Testis (tissue), 2 donors: ENCODE measurements at regions not wholly inside any gene's neighbourhood (a gene's known extent, or its start where the extent isn't known, plus 50 kb on each side); places are given as distances from the start of the nearest gene placed in this dataset.

Experiments
- DNase-seq: peaks from one replicate; pipeline ENCODE4 v3.0.0-alpha.2; 2019
- H3K27ac ChIP-seq, 2 donors: fragments of 200-600 bp; sonication (generic); one replicate each; pipeline ENCODE4 v1.5.1; 2019
- H3K27me3 ChIP-seq: fragments of 200-600 bp; sonication (generic); one replicate; pipeline ENCODE4 v1.5.1; 2019
- H3K36me3 ChIP-seq: fragments of 200-600 bp; sonication (generic); one replicate; pipeline ENCODE4 v1.5.1; 2017; ENCODE audit warnings: low read depth; ENCODE audit errors: missing control alignments
- H3K4me1 ChIP-seq: fragments of 200-600 bp; sonication (generic); one replicate; pipeline ENCODE4 v1.5.1; 2019
- H3K4me3 ChIP-seq, 2 donors: fragments of 200-600 bp; sonication (generic); one replicate each; pipeline ENCODE4 v1.5.1; 2017 to 2019
- H3K9me3 ChIP-seq: fragments of 200-600 bp; sonication (generic); one replicate; pipeline ENCODE4 v1.5.1; 2017
- POLR2A ChIP-seq: fragments of 450-650 bp; IDR thresholded peaks from one replicate; pipeline ENCODE4 v1.6.1; 2017; ENCODE audit warnings: antibody characterized with exemption, mild to moderate bottlenecking, moderate library complexity
- WGBS, 2 donors: methylation state at CpG; one replicate each; pipeline ENCODE4 v1.1.5; 2018; 5-methylcytosine and 5-hydroxymethylcytosine counted together
- intact Hi-C: fragments of 100-400 bp; cut with DNase I; formaldehyde crosslinking; loops from one replicate; pipeline ENCODE4 v1.15.1; 2023; ENCODE audit warnings: low total_unique reads
- TF ChIP-seq, protein P1 (sequence below), 3 experiments: fragments of 450-650 bp in 2 of 3; fragments of 200-600 bp in 1 of 3; sonication (generic) in 1 of 3; IDR thresholded peaks; one replicate each; pipeline ENCODE4 v1.5.1; 2016 to 2019; ENCODE audit warnings: antibody characterized with exemption in 3 of 3, mild to moderate bottlenecking in 2 of 3, moderate library complexity in 1 of 3

DNA sequence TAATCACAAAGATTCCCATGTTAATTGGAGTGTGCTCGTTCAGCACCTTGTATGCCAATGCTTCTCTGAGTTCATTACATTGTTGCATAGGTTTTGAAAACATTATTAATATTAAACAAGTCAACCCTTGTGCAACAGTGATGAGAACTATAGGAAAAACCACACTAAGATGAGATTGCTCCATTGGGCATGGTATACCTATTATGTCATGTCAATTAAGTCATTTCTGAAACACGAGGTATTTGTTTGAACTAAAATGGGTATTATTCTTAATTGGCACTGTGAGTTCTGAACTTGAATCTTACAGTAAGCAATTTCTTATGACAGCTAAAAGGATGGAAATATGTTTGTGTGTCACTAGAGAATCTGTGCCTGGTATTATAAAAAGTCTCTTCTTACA is 447.7 kb downstream of the EFNA5 start:
- Histone ChIP-seq H3K4me1 (no peaks in the 10 kb centered on the region), H3K27ac (no peak overlapping the region), H3K36me3 (no peaks in the 10 kb centered on the region), H3K4me3 (no peak overlapping the region), H3K27me3 (no peaks in the 10 kb centered on the region), H3K9me3 (no peaks in the 10 kb centered on the region)
- DNase-seq, result no peak
- intact Hi-C loops, result no loop called here
- WGBS, 2 donors, result 70 to 89% methylated on average over 2 of the region's 2 CpGs
- no peak for TF ChIP-seq POLR2A
- TF ChIP-seq, protein P1, sequence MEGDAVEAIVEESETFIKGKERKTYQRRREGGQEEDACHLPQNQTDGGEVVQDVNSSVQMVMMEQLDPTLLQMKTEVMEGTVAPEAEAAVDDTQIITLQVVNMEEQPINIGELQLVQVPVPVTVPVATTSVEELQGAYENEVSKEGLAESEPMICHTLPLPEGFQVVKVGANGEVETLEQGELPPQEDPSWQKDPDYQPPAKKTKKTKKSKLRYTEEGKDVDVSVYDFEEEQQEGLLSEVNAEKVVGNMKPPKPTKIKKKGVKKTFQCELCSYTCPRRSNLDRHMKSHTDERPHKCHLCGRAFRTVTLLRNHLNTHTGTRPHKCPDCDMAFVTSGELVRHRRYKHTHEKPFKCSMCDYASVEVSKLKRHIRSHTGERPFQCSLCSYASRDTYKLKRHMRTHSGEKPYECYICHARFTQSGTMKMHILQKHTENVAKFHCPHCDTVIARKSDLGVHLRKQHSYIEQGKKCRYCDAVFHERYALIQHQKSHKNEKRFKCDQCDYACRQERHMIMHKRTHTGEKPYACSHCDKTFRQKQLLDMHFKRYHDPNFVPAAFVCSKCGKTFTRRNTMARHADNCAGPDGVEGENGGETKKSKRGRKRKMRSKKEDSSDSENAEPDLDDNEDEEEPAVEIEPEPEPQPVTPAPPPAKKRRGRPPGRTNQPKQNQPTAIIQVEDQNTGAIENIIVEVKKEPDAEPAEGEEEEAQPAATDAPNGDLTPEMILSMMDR (IDR thresholded peaks at IDR 0.05), result no peak

DNA sequence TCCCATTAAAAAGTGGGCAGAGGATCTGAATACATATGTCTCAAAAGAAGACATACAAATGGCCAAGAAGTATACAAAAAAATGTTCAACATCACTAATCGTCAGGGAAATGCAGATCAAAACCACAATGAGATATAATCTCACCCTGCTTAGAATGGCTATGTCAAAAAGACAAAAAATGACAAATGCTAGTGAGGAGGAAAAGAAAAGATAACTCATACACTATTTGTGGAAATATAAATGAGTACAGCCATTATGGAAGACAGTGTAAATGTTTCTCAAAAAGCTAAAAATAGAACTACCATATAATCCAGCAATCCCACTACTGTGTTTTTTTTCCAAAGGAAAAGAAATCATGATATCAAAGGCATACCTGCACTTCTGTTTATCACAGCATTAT is 450.7 kb downstream of the EFNA5 start:
- TF ChIP-seq POLR2A, result no peak
- TF ChIP-seq, protein P1 (IDR thresholded peaks at IDR 0.05), result no peak
- WGBS, 2 donors, result 57 to 83% methylated on average over 1 of the region's 1 CpG
- H3K4me3 ChIP-seq, result no peak overlapping the region
- no peaks in the 10 kb centered on the region for H3K36me3 ChIP-seq
- intact Hi-C loops, result no loop called here
- DNase-seq, result no peak
- no peaks in the 10 kb centered on the region for H3K4me1 ChIP-seq
- H3K27ac ChIP-seq, result no peak overlapping the region
- no peaks in the 10 kb centered on the region for H3K27me3 ChIP-seq
- no peaks in the 10 kb centered on the region for H3K9me3 ChIP-seq

DNA sequence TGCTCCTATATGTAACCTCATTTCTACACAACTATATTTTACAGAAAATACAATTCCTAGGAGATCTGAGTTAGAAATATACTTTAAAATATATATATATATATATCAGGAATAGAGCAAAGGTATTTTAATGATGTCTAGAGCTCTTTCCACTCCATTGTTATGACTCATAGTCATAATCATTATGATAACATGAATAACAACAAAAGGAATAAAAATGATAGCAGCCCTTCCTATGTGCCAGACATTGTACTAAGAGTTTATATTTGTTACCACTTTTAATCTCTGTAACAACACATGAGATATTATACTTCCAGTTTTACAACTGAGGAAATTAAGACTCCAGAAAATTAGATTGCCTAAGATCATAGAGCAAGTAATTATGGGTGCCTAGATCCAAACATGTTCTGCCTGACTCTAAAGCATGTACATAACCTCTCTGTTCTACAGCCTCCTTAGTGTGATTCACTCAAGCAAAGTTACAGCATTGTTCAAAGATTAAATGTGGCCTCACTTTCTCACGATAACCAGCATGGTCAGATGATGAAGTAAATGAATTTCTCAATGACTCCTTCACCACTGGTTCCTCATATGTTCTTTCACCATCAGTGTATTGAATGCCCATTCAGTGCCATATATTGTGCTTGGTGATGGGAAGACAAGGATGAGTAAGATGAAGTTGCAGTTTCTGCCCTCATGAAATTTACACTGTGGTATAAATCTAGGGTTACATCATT is 452.1 kb downstream of the EFNA5 start:
- WGBS, 2 donors, result 86 to 91% methylated on average over 1 of the region's 1 CpG
- intact Hi-C loops, result no loop called here
- Histone ChIP-seq H3K36me3 (no peaks in the 10 kb centered on the region), H3K4me1 (no peaks in the 10 kb centered on the region), H3K27me3 (no peaks in the 10 kb centered on the region), H3K4me3 (no peak overlapping the region), H3K27ac (no peak overlapping the region), H3K9me3 (no peaks in the 10 kb centered on the region)
- DNase-seq, result no peak
- no peak for TF ChIP-seq POLR2A
- TF ChIP-seq, protein P1 (IDR thresholded peaks at IDR 0.05), result no peak

DNA sequence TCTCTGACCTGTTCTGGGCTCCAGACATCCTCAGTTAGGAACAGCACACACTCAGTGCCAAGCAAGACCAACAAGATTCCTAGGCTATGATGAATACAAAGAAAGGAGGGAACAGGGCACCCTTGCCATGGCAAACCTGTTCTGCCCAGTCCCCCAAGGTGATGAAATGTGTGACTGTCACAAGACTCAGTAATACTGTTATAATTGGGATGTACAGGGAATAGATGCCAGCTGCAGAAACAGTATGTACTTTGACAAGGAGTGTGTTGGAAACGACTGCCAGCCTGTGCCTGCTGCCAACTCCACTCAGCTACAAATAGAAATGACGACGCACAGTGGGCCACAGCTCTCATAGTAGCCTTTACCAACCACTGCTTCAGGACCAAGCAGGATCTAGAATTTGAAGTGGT is 453.0 kb downstream of the EFNA5 start:
- no peaks in the 10 kb centered on the region for H3K36me3 ChIP-seq
- no peaks in the 10 kb centered on the region for H3K27me3 ChIP-seq
- intact Hi-C loops, result no loop called here
- H3K27ac ChIP-seq, result no peak overlapping the region
- DNase-seq, result no peak
- no peak overlapping the region for H3K4me3 ChIP-seq
- 56 to 79% methylated on average over 3 of the region's 3 CpGs for WGBS, 2 donors
- H3K4me1 ChIP-seq, result no peaks in the 10 kb centered on the region
- H3K9me3 ChIP-seq, result no peaks in the 10 kb centered on the region
- TF ChIP-seq, protein P1 (IDR thresholded peaks at IDR 0.05), result no peak
- TF ChIP-seq POLR2A, result no peak

DNA sequence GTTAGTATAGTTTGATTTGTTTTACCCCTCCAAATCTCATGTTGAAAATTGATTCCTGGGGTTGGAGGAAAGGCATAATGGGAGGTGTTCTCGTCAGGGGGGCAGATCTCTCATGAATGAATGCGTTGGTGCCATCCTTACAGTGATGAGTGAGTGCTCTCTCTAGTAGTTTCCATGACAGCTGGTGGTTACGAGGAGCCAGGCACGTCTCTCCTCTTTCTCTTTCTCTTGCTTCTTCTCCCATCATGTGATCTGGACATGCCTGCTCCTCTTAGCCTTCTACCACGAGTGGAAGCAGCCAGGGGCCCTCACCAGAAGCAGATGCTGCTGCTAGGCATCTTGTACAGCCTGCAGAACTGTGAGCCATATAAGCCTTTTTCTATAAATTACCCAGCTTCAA is 454.1 kb downstream of the EFNA5 start:
- no peak for TF ChIP-seq POLR2A
- TF ChIP-seq, protein P1 (IDR thresholded peaks at IDR 0.05), result no peak
- 90 to 91% methylated on average over 5 of the region's 5 CpGs for WGBS, 2 donors
- no peaks in the 10 kb centered on the region for H3K27me3 ChIP-seq
- no peaks in the 10 kb centered on the region for H3K36me3 ChIP-seq
- DNase-seq, result no peak
- no peak overlapping the region for H3K27ac ChIP-seq
- intact Hi-C loops, result no loop called here
- no peaks in the 10 kb centered on the region for H3K4me1 ChIP-seq
- no peak overlapping the region for H3K4me3 ChIP-seq
- no peaks in the 10 kb centered on the region for H3K9me3 ChIP-seq
